GM23338 (cell line): ENCODE measurements at regions not wholly inside any gene's neighbourhood (a gene's known extent, or its start where the extent isn't known, plus 50 kb on each side); places are given as distances from the start of the nearest gene placed in this dataset.

ENCODE experiments used
- ATAC-seq: fragments of 200-7000 bp; cut with Tn5 transposase; 3 replicates; pipeline ENCODE4 v1.9.1; 2020
- DNase-seq: peaks from one replicate; pipeline ENCODE4 v3.0.0-alpha.2; 2015; ENCODE audit warnings: low spot score
- H2AFZ ChIP-seq: fragments of 200-600 bp; sonication (generic); 2 replicates; pipeline ENCODE4 v1.8.0; 2016; ENCODE audit warnings: antibody characterized with exemption, mild to moderate bottlenecking, moderate library complexity
- H3F3A ChIP-seq: fragments of 200-600 bp; sonication (generic); replicated peaks from 2 replicates; pipeline ENCODE4 v1.8.0; 2017; ENCODE audit warnings: antibody characterized with exemption, mixed run types, low read depth
- H3K27ac ChIP-seq: fragments of 200-600 bp; sonication (generic); 2 replicates; pipeline ENCODE4 v1.6.1; 2016; ENCODE audit warnings: low read depth
- H3K27me3 ChIP-seq: fragments of 200-600 bp; sonication (generic); 2 replicates; pipeline ENCODE4 v1.8.0; 2016; ENCODE audit warnings: mild to moderate bottlenecking, mixed run types, moderate library complexity; ENCODE audit not compliant: insufficient read depth
- H3K36me3 ChIP-seq: fragments of 200-600 bp; sonication (generic); 2 replicates; pipeline ENCODE4 v1.8.0; 2016; ENCODE audit warnings: mild to moderate bottlenecking; ENCODE audit not compliant: insufficient read depth
- H3K4me1 ChIP-seq: fragments of 200-600 bp; sonication (generic); 2 replicates; pipeline ENCODE4 v1.8.0; 2016; ENCODE audit warnings: mild to moderate bottlenecking, moderate library complexity; ENCODE audit not compliant: insufficient read depth
- H3K4me2 ChIP-seq: fragments of 200-600 bp; sonication (generic); 2 replicates; pipeline ENCODE4 v1.7.1; 2017; ENCODE audit warnings: mixed run types
- H3K4me3 ChIP-seq: fragments of 200-600 bp; sonication (generic); 2 replicates; pipeline ENCODE4 v1.6.1; 2016; ENCODE audit warnings: mixed run types
- H3K79me2 ChIP-seq: fragments of 200-600 bp; sonication (generic); replicated peaks from 2 replicates; pipeline ENCODE4 v1.8.0; 2017; ENCODE audit warnings: mild to moderate bottlenecking; ENCODE audit not compliant: insufficient read depth
- H3K9me2 ChIP-seq: fragments of 200-600 bp; sonication (generic); 2 replicates; pipeline ENCODE4 v1.8.0; 2017; ENCODE audit not compliant: insufficient read depth
- H4K20me1 ChIP-seq: fragments of 200-600 bp; sonication (generic); replicated peaks from 2 replicates; pipeline ENCODE4 v1.8.0; 2017; ENCODE audit warnings: mild to moderate bottlenecking; ENCODE audit not compliant: insufficient read depth
- H3K27ac Mint-ChIP-seq: 2 replicates; pipeline ENCODE4 v1.8.0; 2020; ENCODE audit warnings: inconsistent platforms, mild to moderate bottlenecking, moderate library complexity, mixed read lengths
- H3K27me3 Mint-ChIP-seq: 3 replicates; pipeline ENCODE4 v1.8.0; 2022; ENCODE audit warnings: low read depth, mild to moderate bottlenecking, moderate library complexity, mixed read lengths, inconsistent platforms; ENCODE audit not compliant: insufficient read depth, poor library complexity
- H3K36me3 Mint-ChIP-seq: 3 replicates; pipeline ENCODE4 v1.8.0; 2021; ENCODE audit warnings: low read depth, mild to moderate bottlenecking, inconsistent platforms, moderate library complexity, mixed read lengths
- H3K4me1 Mint-ChIP-seq: 3 replicates; pipeline ENCODE4 v1.8.0; 2020; ENCODE audit warnings: mild to moderate bottlenecking, inconsistent platforms, mixed read lengths
- H3K4me3 Mint-ChIP-seq: 3 replicates; pipeline ENCODE4 v1.8.0; 2021; ENCODE audit warnings: moderate library complexity, mild to moderate bottlenecking, inconsistent platforms, mixed read lengths
- H3K9me3 Mint-ChIP-seq: 3 replicates; pipeline ENCODE4 v1.8.0; 2020; ENCODE audit warnings: moderate library complexity, mild to moderate bottlenecking, inconsistent platforms, mixed read lengths
- CREB1 ChIP-seq: fragments of 250-450 bp; sonication (Bioruptor Pico); IDR thresholded peaks from 2 replicates; pipeline ENCODE4 v1.5.0; 2020; ENCODE audit warnings: low read depth, mild to moderate bottlenecking, moderate library complexity
- ETS1 ChIP-seq: IDR thresholded peaks from 2 replicates; pipeline ENCODE4 v1.6.1; 2016; ENCODE audit warnings: antibody characterized with exemption
- EZH2 ChIP-seq: fragments of 200-600 bp; sonication (generic); IDR thresholded peaks from one replicate; pipeline ENCODE4 v1.8.0; 2017; ENCODE audit warnings: antibody characterized with exemption, mild to moderate bottlenecking, low read depth; ENCODE audit not compliant: unreplicated experiment
- EZH2phosphoT487 ChIP-seq: fragments of 200-600 bp; sonication (generic); IDR thresholded peaks from one replicate; pipeline ENCODE4 v1.8.1; 2018; ENCODE audit warnings: antibody characterized with exemption; ENCODE audit not compliant: unreplicated experiment
- JUNB ChIP-seq: IDR thresholded peaks from one replicate; pipeline ENCODE4 v1.6.1; 2016; ENCODE audit warnings: antibody characterized with exemption; ENCODE audit not compliant: unreplicated experiment
- NANOG ChIP-seq: IDR thresholded peaks from 2 replicates; pipeline ENCODE4 v1.6.1; 2016; ENCODE audit warnings: antibody characterized with exemption, borderline replicate concordance
- POLR2AphosphoS5 ChIP-seq: IDR thresholded peaks from 2 replicates; pipeline ENCODE4 v1.6.1; 2016; ENCODE audit warnings: antibody characterized with exemption, low read depth
- STAT1 ChIP-seq: IDR thresholded peaks from one replicate; pipeline ENCODE4 v1.6.1; 2016; ENCODE audit warnings: antibody characterized with exemption; ENCODE audit not compliant: unreplicated experiment
- ZNF114 ChIP-seq: fragments of 250-450 bp; sonication (Bioruptor Pico); IDR thresholded peaks from 2 replicates; pipeline ENCODE4 v1.5.0; 2020; ENCODE audit warnings: mild to moderate bottlenecking, moderate library complexity
- ZNF331 ChIP-seq: fragments of 250-450 bp; sonication (Bioruptor Pico); IDR thresholded peaks from 2 replicates; pipeline ENCODE4 v1.5.0; 2020; ENCODE audit warnings: low read depth, mild to moderate bottlenecking, moderate library complexity
- TF ChIP-seq, protein P1 (sequence below): IDR thresholded peaks from one replicate; pipeline ENCODE4 v1.6.1; 2018; ENCODE audit warnings: antibody characterized with exemption; ENCODE audit not compliant: unreplicated experiment
- TF ChIP-seq, protein P2 (sequence below): fragments of 250-450 bp; sonication (Bioruptor Pico); IDR thresholded peaks from 2 replicates; pipeline ENCODE4 v1.5.0; 2020; ENCODE audit warnings: mild to moderate bottlenecking, moderate library complexity
- TF ChIP-seq, protein P3 (sequence below), 2 experiments: fragments of 200-600 bp in 1 of 2; sonication (generic) in 1 of 2; conservative IDR thresholded peaks; 2 replicates each; pipeline versions ENCODE4 v1.5.1 to v1.6.1; 2016 to 2017; ENCODE audit warnings: antibody characterized with exemption in 2 of 2, low read depth in 2 of 2, mild to moderate bottlenecking in 2 of 2, moderate library complexity in 1 of 2

DNA sequence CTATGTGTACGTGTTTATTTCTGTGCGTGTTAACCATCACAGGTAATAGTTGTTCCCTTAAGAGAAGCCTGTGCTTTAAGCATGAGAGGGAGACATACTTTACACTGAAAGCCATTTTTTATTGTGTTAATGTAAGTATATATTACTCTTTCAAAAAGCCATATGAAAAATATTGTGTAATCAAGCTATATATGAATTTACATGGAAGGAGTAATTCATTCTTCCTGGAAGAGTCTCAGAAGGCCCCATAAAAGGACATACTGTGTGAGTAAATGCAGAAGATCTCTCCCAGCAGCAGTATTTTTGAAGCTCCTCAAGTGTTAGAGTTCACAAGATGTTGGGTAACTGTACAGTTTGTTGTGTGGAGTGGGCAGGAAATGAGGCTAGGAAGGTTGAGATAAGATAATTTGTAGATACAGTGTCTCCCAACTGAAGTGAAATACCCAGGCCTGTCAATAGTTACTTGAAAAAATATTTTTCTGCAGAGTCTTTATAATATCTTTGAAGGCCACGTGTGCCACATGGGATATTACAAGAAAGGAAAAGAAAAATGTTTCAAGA lies 138.3 kb downstream of the PTGER3 start:
- H3K4me1 ChIP-seq = no peaks in the 10 kb centered on the region
- H3K27me3 Mint-ChIP-seq = no peaks in the 10 kb centered on the region
- no peak overlapping the region for H2AFZ ChIP-seq
- no peak for TF ChIP-seq POLR2AphosphoS5
- no peak for TF ChIP-seq JUNB
- TF ChIP-seq, protein P1, sequence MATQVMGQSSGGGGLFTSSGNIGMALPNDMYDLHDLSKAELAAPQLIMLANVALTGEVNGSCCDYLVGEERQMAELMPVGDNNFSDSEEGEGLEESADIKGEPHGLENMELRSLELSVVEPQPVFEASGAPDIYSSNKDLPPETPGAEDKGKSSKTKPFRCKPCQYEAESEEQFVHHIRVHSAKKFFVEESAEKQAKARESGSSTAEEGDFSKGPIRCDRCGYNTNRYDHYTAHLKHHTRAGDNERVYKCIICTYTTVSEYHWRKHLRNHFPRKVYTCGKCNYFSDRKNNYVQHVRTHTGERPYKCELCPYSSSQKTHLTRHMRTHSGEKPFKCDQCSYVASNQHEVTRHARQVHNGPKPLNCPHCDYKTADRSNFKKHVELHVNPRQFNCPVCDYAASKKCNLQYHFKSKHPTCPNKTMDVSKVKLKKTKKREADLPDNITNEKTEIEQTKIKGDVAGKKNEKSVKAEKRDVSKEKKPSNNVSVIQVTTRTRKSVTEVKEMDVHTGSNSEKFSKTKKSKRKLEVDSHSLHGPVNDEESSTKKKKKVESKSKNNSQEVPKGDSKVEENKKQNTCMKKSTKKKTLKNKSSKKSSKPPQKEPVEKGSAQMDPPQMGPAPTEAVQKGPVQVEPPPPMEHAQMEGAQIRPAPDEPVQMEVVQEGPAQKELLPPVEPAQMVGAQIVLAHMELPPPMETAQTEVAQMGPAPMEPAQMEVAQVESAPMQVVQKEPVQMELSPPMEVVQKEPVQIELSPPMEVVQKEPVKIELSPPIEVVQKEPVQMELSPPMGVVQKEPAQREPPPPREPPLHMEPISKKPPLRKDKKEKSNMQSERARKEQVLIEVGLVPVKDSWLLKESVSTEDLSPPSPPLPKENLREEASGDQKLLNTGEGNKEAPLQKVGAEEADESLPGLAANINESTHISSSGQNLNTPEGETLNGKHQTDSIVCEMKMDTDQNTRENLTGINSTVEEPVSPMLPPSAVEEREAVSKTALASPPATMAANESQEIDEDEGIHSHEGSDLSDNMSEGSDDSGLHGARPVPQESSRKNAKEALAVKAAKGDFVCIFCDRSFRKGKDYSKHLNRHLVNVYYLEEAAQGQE = no peak
- no peak for TF ChIP-seq ZNF331 (CRISPR knock-in tag)
- TF ChIP-seq STAT1 = no peak
- TF ChIP-seq EZH2 = no peak
- no peak for TF ChIP-seq EZH2phosphoT487
- TF ChIP-seq, protein P2, sequence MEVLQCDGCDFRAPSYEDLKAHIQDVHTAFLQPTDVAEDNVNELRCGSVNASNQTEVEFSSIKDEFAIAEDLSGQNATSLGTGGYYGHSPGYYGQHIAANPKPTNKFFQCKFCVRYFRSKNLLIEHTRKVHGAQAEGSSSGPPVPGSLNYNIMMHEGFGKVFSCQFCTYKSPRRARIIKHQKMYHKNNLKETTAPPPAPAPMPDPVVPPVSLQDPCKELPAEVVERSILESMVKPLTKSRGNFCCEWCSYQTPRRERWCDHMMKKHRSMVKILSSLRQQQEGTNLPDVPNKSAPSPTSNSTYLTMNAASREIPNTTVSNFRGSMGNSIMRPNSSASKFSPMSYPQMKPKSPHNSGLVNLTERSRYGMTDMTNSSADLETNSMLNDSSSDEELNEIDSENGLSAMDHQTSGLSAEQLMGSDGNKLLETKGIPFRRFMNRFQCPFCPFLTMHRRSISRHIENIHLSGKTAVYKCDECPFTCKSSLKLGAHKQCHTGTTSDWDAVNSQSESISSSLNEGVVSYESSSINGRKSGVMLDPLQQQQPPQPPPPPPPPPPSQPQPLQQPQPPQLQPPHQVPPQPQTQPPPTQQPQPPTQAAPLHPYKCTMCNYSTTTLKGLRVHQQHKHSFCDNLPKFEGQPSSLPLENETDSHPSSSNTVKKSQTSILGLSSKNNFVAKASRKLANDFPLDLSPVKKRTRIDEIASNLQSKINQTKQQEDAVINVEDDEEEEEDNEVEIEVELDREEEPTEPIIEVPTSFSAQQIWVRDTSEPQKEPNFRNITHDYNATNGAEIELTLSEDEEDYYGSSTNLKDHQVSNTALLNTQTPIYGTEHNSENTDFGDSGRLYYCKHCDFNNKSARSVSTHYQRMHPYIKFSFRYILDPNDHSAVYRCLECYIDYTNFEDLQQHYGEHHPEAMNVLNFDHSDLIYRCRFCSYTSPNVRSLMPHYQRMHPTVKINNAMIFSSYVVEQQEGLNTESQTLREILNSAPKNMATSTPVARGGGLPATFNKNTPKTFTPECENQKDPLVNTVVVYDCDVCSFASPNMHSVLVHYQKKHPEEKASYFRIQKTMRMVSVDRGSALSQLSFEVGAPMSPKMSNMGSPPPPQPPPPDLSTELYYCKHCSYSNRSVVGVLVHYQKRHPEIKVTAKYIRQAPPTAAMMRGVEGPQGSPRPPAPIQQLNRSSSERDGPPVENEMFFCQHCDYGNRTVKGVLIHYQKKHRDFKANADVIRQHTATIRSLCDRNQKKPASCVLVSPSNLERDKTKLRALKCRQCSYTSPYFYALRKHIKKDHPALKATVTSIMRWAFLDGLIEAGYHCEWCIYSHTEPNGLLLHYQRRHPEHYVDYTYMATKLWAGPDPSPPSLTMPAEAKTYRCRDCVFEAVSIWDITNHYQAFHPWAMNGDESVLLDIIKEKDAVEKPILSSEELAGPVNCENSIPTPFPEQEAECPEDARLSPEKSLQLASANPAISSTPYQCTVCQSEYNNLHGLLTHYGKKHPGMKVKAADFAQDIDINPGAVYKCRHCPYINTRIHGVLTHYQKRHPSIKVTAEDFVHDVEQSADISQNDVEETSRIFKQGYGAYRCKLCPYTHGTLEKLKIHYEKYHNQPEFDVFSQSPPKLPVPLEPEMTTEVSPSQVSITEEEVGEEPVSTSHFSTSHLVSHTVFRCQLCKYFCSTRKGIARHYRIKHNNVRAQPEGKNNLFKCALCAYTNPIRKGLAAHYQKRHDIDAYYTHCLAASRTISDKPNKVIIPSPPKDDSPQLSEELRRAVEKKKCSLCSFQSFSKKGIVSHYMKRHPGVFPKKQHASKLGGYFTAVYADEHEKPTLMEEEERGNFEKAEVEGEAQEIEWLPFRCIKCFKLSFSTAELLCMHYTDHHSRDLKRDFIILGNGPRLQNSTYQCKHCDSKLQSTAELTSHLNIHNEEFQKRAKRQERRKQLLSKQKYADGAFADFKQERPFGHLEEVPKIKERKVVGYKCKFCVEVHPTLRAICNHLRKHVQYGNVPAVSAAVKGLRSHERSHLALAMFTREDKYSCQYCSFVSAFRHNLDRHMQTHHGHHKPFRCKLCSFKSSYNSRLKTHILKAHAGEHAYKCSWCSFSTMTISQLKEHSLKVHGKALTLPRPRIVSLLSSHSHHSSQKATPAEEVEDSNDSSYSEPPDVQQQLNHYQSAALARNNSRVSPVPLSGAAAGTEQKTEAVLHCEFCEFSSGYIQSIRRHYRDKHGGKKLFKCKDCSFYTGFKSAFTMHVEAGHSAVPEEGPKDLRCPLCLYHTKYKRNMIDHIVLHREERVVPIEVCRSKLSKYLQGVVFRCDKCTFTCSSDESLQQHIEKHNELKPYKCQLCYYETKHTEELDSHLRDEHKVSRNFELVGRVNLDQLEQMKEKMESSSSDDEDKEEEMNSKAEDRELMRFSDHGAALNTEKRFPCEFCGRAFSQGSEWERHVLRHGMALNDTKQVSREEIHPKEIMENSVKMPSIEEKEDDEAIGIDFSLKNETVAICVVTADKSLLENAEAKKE = no peak
- TF ChIP-seq ETS1 = no peak
- no peak for TF ChIP-seq CREB1 (CRISPR knock-in tag)
- TF ChIP-seq ZNF114 = no peak
- TF ChIP-seq NANOG = no peak
- TF ChIP-seq, protein P3, sequence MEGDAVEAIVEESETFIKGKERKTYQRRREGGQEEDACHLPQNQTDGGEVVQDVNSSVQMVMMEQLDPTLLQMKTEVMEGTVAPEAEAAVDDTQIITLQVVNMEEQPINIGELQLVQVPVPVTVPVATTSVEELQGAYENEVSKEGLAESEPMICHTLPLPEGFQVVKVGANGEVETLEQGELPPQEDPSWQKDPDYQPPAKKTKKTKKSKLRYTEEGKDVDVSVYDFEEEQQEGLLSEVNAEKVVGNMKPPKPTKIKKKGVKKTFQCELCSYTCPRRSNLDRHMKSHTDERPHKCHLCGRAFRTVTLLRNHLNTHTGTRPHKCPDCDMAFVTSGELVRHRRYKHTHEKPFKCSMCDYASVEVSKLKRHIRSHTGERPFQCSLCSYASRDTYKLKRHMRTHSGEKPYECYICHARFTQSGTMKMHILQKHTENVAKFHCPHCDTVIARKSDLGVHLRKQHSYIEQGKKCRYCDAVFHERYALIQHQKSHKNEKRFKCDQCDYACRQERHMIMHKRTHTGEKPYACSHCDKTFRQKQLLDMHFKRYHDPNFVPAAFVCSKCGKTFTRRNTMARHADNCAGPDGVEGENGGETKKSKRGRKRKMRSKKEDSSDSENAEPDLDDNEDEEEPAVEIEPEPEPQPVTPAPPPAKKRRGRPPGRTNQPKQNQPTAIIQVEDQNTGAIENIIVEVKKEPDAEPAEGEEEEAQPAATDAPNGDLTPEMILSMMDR (conservative IDR thresholded peaks at IDR 0.05; ENCODE audit: low read depth in 2 of 2) = no peak
- no peaks in the 10 kb centered on the region for H3K36me3 ChIP-seq
- ATAC-seq (no peak), DNase-seq (no peak)
- no peaks in the 10 kb centered on the region for H3K9me3 Mint-ChIP-seq
- H3K4me3 ChIP-seq = no peak overlapping the region
- no peaks in the 10 kb centered on the region; the same call in 2 of the 3 replicates for H3K4me1 Mint-ChIP-seq
- H4K20me1 ChIP-seq = no peaks in the 10 kb centered on the region
- H3K9me2 ChIP-seq = peaks cover 4% of the 10 kb centered on the region; the same call in 1 of the 2 replicates
- no peaks in the 10 kb centered on the region for H3K79me2 ChIP-seq
- H3F3A ChIP-seq = no peaks in the 10 kb centered on the region
- H3K4me2 ChIP-seq = no peak overlapping the region
- no peak overlapping the region for H3K27ac ChIP-seq
- H3K27me3 ChIP-seq = no peaks in the 10 kb centered on the region
- no peak overlapping the region for H3K27ac Mint-ChIP-seq
- H3K36me3 Mint-ChIP-seq = no peaks in the 10 kb centered on the region
- H3K4me3 Mint-ChIP-seq = no peak overlapping the region
